ENCODE measurements at regions not wholly inside any gene's neighbourhood (a gene's known extent, or its start where the extent isn't known, plus 50 kb on each side); places are given as distances from the start of the nearest gene placed in this dataset.

DNA sequence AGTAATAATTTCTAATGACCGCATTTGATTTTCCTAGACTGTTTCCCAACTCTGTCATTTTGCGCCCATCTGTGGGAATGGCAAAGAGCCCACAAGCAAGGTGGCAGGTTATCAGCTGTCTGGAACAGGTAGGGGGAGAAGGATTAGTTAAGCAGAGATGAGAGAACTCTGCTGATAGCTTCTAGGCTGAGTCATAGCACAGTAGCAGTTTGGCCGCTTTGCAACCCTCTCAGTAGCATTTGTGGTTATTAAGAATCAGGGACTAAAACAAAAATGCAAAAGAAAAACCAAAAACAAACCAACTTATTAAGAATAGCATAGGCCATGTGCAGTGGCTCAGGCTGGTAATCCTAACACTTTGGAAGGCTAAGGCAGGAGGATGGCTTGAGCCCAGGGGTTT lies 602.7 kb upstream of the SORCS1 start:
- TF ChIP-seq ATF2 (tag by site-specific recombination; IDR thresholded peaks at IDR 0.05; ENCODE audit: low read depth), result no peak
- no peak for TF ChIP-seq KLF10 (tag by site-specific recombination; IDR thresholded peaks at IDR 0.05)
- TF ChIP-seq CTCF (tag by site-specific recombination; IDR thresholded peaks at IDR 0.05), result no peak
- TF ChIP-seq ZNF121 (tag by site-specific recombination; IDR thresholded peaks at IDR 0.05), result no peak
- no peak for TF ChIP-seq TRIM28 (IDR thresholded peaks at IDR 0.05; ENCODE audit: borderline replicate concordance, low read length)
- TF ChIP-seq, protein P1, sequence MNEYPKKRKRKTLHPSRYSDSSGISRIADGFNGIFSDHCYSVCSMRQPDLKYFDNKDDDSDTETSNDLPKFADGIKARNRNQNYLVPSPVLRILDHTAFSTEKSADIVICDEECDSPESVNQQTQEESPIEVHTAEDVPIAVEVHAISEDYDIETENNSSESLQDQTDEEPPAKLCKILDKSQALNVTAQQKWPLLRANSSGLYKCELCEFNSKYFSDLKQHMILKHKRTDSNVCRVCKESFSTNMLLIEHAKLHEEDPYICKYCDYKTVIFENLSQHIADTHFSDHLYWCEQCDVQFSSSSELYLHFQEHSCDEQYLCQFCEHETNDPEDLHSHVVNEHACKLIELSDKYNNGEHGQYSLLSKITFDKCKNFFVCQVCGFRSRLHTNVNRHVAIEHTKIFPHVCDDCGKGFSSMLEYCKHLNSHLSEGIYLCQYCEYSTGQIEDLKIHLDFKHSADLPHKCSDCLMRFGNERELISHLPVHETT (tag by site-specific recombination; IDR thresholded peaks at IDR 0.05), result no peak
- TF ChIP-seq ZNF174 (tag by site-specific recombination; IDR thresholded peaks at IDR 0.05), result no peak
- TF ChIP-seq, protein P2, sequence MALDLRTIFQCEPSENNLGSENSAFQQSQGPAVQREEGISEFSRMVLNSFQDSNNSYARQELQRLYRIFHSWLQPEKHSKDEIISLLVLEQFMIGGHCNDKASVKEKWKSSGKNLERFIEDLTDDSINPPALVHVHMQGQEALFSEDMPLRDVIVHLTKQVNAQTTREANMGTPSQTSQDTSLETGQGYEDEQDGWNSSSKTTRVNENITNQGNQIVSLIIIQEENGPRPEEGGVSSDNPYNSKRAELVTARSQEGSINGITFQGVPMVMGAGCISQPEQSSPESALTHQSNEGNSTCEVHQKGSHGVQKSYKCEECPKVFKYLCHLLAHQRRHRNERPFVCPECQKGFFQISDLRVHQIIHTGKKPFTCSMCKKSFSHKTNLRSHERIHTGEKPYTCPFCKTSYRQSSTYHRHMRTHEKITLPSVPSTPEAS (tag by site-specific recombination; IDR thresholded peaks at IDR 0.05), result no peak
- no peak for TF ChIP-seq ZNF704 (tag by site-specific recombination; IDR thresholded peaks at IDR 0.05)
- TF ChIP-seq YY1 (tag by site-specific recombination; IDR thresholded peaks at IDR 0.05), result no peak
- TF ChIP-seq, protein P3, sequence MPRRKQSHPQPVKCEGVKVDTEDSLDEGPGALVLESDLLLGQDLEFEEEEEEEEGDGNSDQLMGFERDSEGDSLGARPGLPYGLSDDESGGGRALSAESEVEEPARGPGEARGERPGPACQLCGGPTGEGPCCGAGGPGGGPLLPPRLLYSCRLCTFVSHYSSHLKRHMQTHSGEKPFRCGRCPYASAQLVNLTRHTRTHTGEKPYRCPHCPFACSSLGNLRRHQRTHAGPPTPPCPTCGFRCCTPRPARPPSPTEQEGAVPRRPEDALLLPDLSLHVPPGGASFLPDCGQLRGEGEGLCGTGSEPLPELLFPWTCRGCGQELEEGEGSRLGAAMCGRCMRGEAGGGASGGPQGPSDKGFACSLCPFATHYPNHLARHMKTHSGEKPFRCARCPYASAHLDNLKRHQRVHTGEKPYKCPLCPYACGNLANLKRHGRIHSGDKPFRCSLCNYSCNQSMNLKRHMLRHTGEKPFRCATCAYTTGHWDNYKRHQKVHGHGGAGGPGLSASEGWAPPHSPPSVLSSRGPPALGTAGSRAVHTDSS (tag by site-specific recombination; IDR thresholded peaks at IDR 0.05), result no peak
- TF ChIP-seq PRDM1 (tag by site-specific recombination; IDR thresholded peaks at IDR 0.05), result no peak
